Upper lobe of left lung (tissue), 4 donors: ENCODE measurements at regions not wholly inside any gene's neighbourhood (a gene's known extent, or its start where the extent isn't known, plus 50 kb on each side); places are given as distances from the start of the nearest gene placed in this dataset.

Experiments used
- CTCF ChIP-seq, 6 experiments: fragments of 450-650 bp in 4 of 6; fragments of 200-600 bp in 2 of 6; sonication (generic) in 2 of 6; IDR thresholded peaks; one replicate each; pipeline ENCODE4 v1.5.1; 2016 to 2019; ENCODE audit warnings: antibody characterized with exemption in 6 of 6
- EP300 ChIP-seq, 4 donors: sonication (generic); formaldehyde crosslinking; IDR thresholded peaks; one replicate each; pipeline ENCODE4 v1.5.1; 2017; ENCODE audit warnings: antibody characterized with exemption in 4 of 4, control low read depth in 2 of 4

GRCh38 chr5:136743052-136743451 is 377.7 kb upstream of the TRPC7 start:
- no peak for TF ChIP-seq CTCF (IDR thresholded peaks at IDR 0.05)
- no peak for TF ChIP-seq EP300 (IDR thresholded peaks at IDR 0.05)
